HepG2 (cell line): ENCODE measurements at regions not wholly inside any gene's neighbourhood (a gene's known extent, or its start where the extent isn't known, plus 50 kb on each side); places are given as distances from the start of the nearest gene placed in this dataset.

Experiments
- ATAC-seq: fragments of 200-7000 bp; cut with Tn5 transposase; 3 replicates; pipeline ENCODE4 v1.9.1; 2020; ENCODE audit warnings: mild to moderate bottlenecking, moderate library complexity
- BruUV-seq: library from RNA; stranded (reverse); fragments of 400-500 nt; replicated peaks from 2 replicates; lab custom pipeline; 2021; lab: Mats Ljungman, UMichigan
- CTCF ChIA-PET: fragments of 300-600 bp; formaldehyde crosslinking; extraction: SDS; loops from one replicate; lab custom pipeline; 2021; ENCODE audit warnings: low total read pairs, inconsistent platforms, low intra/inter-chr PET ratio; lab: Yijun Ruan, JAX
- POLR2A ChIA-PET: fragments of 350-600 bp; sonication (Branson Sonifier 250); formaldehyde crosslinking; loops from one replicate; lab custom pipeline; 2020; ENCODE audit warnings: antibody characterized with exemption, inconsistent platforms; lab: Yijun Ruan, JAX
- DNase-seq: peaks from one replicate; pipeline ENCODE4 v3.0.0-alpha.2; 2015; ENCODE audit warnings: low spot score
- FAIRE-seq: peaks from 3 replicates; lab custom pipeline; 2011; peaks lifted over from hg19 to GRCh38; lab: Jason Lieb, UNC
- H2AFZ ChIP-seq: one replicate; pipeline ENCODE4 v1.6.1; 2011; ENCODE audit warnings: low read length, inconsistent platforms
- H3K27ac ChIP-seq: fragments of 300-600 bp; 3 replicates; pipeline ENCODE4 v1.8.0; 2011; ENCODE audit warnings: mixed run types, mild to moderate bottlenecking, mixed read lengths, low read length, inconsistent platforms; ENCODE audit not compliant: insufficient read depth; ENCODE audit errors: extremely low read length
- H3K27me3 ChIP-seq, 2 experiments: fragments of 200-600 bp in 1 of 2; 2 replicates in 1 of 2; 3 replicates in 1 of 2; pipeline versions ENCODE4 v1.6.0 to v1.8.0; 2011; ENCODE audit warnings: low read length in 2 of 2, mild to moderate bottlenecking in 2 of 2, moderate library complexity in 2 of 2, inconsistent platforms in 1 of 2; ENCODE audit not compliant: insufficient read depth in 2 of 2, control insufficient read depth in 1 of 2
- H3K36me3 ChIP-seq, 2 experiments: fragments of 200-600 bp in 1 of 2; replicated peaks in 1 of 2; 2 replicates in 1 of 2; 3 replicates in 1 of 2; pipeline versions ENCODE4 v1.5.1 to v1.8.0; 2011; ENCODE audit warnings: low read length in 2 of 2, inconsistent platforms in 1 of 2; ENCODE audit not compliant: insufficient read depth in 2 of 2, control insufficient read depth in 1 of 2
- H3K4me1 ChIP-seq: 2 replicates; pipeline ENCODE4 v1.5.1; 2012; ENCODE audit warnings: low read length, inconsistent platforms; ENCODE audit not compliant: insufficient read depth
- H3K4me2 ChIP-seq: 2 replicates; pipeline ENCODE4 v1.6.0; 2011; ENCODE audit warnings: low read depth, low read length, inconsistent platforms
- H3K4me3 ChIP-seq, 3 experiments: fragments of 200-600 bp in 1 of 3; sonication (generic), shearing (Covaris generic) in 1 of 3; replicated peaks in 1 of 3; 2 replicates each; pipeline ENCODE4 v1.5.1; 2011 to 2016; ENCODE audit warnings: low read length in 3 of 3, inconsistent platforms in 2 of 3, low read depth in 2 of 3, mild to moderate bottlenecking in 2 of 3, control low read depth in 1 of 3, mixed read lengths in 1 of 3; ENCODE audit not compliant: insufficient read depth in 1 of 3
- H3K79me2 ChIP-seq: one replicate; pipeline ENCODE4 v1.6.1; 2011; ENCODE audit warnings: low read length, inconsistent platforms; ENCODE audit not compliant: insufficient read depth
- H3K9ac ChIP-seq: 2 replicates; pipeline ENCODE4 v1.6.0; 2011; ENCODE audit warnings: mild to moderate bottlenecking, low read depth, low read length, inconsistent platforms; ENCODE audit not compliant: insufficient read depth
- H3K9me3 ChIP-seq: 2 replicates; pipeline ENCODE4 v1.5.1; 2012; ENCODE audit warnings: mild to moderate bottlenecking, low read length
- H4K20me1 ChIP-seq: 2 replicates; pipeline ENCODE4 v1.6.0; 2011; ENCODE audit warnings: inconsistent platforms, mild to moderate bottlenecking, low read length, moderate library complexity; ENCODE audit not compliant: insufficient read depth
- ATF4 ChIP-seq, 2 experiments: fragments of 450-650 bp in 1 of 2; sonication (generic) in 1 of 2; formaldehyde crosslinking; IDR thresholded peaks; 2 replicates each; pipeline versions ENCODE4 v1.5.0 to v1.8.0; 2020 to 2022; ENCODE audit warnings: mild to moderate bottlenecking in 1 of 2, missing genetic modification reagents in 1 of 2
- CREB1 ChIP-seq, 2 experiments: fragments of 450-650 bp in 1 of 2; IDR thresholded peaks; 2 replicates each; pipeline ENCODE4 v1.6.1; 2016 to 2017; ENCODE audit warnings: control low read depth in 1 of 2, mild to moderate bottlenecking in 1 of 2, missing compliant biosample characterization in 1 of 2, missing genetic modification characterization in 1 of 2
- FOXK1 ChIP-seq: sonication (generic); formaldehyde crosslinking; IDR thresholded peaks from 2 replicates; pipeline ENCODE4 v1.4.0; 2020; ENCODE audit warnings: low read depth, missing genetic modification reagents, borderline replicate concordance
- HNF4A ChIP-seq: sonication (generic); formaldehyde crosslinking; IDR thresholded peaks from 2 replicates; pipeline ENCODE4 v1.4.0; 2020; ENCODE audit warnings: missing genetic modification reagents
- KAT7 ChIP-seq: IDR thresholded peaks from 2 replicates; pipeline ENCODE4 v1.6.1; 2018; ENCODE audit warnings: borderline replicate concordance, missing compliant biosample characterization
- MED8 ChIP-seq: sonication (generic); formaldehyde crosslinking; IDR thresholded peaks from 2 replicates; pipeline ENCODE4 v1.8.1; 2023; ENCODE audit warnings: mild to moderate bottlenecking, missing genetic modification reagents; ENCODE audit not compliant: insufficient replicate concordance
- SAFB2 ChIP-seq: sonication (generic); formaldehyde crosslinking; IDR thresholded peaks from 2 replicates; pipeline ENCODE4 v1.5.1; 2020; ENCODE audit warnings: missing genetic modification reagents, low read depth, mild to moderate bottlenecking, borderline replicate concordance
- SIX4 ChIP-seq: sonication (generic); formaldehyde crosslinking; IDR thresholded peaks from 2 replicates; pipeline ENCODE4 v1.4.0; 2020; ENCODE audit warnings: missing genetic modification reagents
- SRSF1 ChIP-seq: fragments of 200-400 bp; formaldehyde crosslinking; optimal IDR thresholded peaks from 2 replicates; pipeline ENCODE3; 2017; ENCODE audit warnings: mild to moderate bottlenecking, low read depth, low read length, moderate library complexity
- THAP9 ChIP-seq: sonication (generic); formaldehyde crosslinking; IDR thresholded peaks from 2 replicates; pipeline ENCODE4; 2020; ENCODE audit warnings: missing genetic modification reagents, mild to moderate bottlenecking, borderline replicate concordance
- ZNF230 ChIP-seq: sonication (generic); formaldehyde crosslinking; IDR thresholded peaks from 2 replicates; pipeline ENCODE4 v1.4.0; 2020; ENCODE audit warnings: mild to moderate bottlenecking, missing genetic modification reagents
- ZNF317 ChIP-seq: sonication (generic); formaldehyde crosslinking; IDR thresholded peaks from 2 replicates; pipeline ENCODE4 v1.5.0; 2020; ENCODE audit warnings: mild to moderate bottlenecking, missing genetic modification reagents
- ZNF598 ChIP-seq: sonication (generic); formaldehyde crosslinking; IDR thresholded peaks from 2 replicates; pipeline ENCODE4 v1.5.1; 2020; ENCODE audit warnings: mild to moderate bottlenecking, missing genetic modification reagents, borderline replicate concordance
- ZNF740 ChIP-seq: sonication (generic); formaldehyde crosslinking; IDR thresholded peaks from 2 replicates; pipeline ENCODE4 v1.4.0; 2020; ENCODE audit warnings: missing genetic modification reagents
- ZNF782 ChIP-seq: sonication (generic); formaldehyde crosslinking; IDR thresholded peaks from 2 replicates; pipeline ENCODE4 v1.4.0; 2020; ENCODE audit warnings: missing genetic modification reagents, mild to moderate bottlenecking, borderline replicate concordance
- WGBS: methylation state at CpG from one replicate; pipeline ENCODE4 v1.1.6; 2017; ENCODE audit warnings: low lambda C conversion rate; 5-methylcytosine and 5-hydroxymethylcytosine counted together
- in situ Hi-C: cut with HindIII; loops from 2 replicates; pipeline ENCODE4 v1.10.0; 2017; ENCODE audit warnings: low pct_unique_long_range_greater_than_20kb; ENCODE audit not compliant: extremely low pct_ligation_motif_present
- intact Hi-C: fragments of 100-400 bp; cut with micrococcal nuclease; formaldehyde crosslinking; loops from one replicate; pipeline ENCODE4 v1.10.0; 2022; ENCODE audit not compliant: unreplicated experiment
- TF ChIP-seq, protein P1 (sequence below): sonication (generic); formaldehyde crosslinking; IDR thresholded peaks from 2 replicates; pipeline ENCODE4 v1.4.0; 2020; ENCODE audit warnings: mild to moderate bottlenecking, missing genetic modification reagents
- TF ChIP-seq, protein P2 (sequence below): sonication (generic); formaldehyde crosslinking; conservative IDR thresholded peaks from 2 replicates; pipeline ENCODE4 v1.4.0; 2020; ENCODE audit warnings: missing genetic modification reagents

DNA sequence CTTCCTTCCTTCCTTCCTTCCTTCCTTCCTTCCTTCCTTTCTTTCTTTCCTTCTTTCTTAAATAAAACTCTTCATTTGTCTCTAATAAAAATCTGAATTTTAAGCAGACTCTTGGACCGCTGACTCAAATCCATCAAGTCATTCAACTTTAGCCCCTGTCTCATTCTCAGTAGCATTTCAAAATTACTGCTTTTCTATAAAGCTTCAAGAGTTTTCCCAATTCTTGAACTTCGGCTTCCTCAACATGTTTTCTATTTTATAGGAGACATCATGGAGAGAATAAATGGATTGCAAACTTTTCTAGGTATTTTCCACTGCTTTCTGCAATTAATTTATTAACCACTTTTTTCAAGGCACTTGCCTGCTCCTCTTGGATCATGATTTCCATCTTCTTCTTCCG lies 497.1 kb upstream of the GJE1 start:
- TF ChIP-seq, protein P1, sequence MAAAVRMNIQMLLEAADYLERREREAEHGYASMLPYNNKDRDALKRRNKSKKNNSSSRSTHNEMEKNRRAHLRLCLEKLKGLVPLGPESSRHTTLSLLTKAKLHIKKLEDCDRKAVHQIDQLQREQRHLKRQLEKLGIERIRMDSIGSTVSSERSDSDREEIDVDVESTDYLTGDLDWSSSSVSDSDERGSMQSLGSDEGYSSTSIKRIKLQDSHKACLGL (CRISPR knock-in tag) = no peak
- no peak for TF ChIP-seq HNF4A
- TF ChIP-seq ATF4 (CRISPR knock-in tag; IDR thresholded peaks at IDR 0.05) = no peak
- TF ChIP-seq, protein P2, sequence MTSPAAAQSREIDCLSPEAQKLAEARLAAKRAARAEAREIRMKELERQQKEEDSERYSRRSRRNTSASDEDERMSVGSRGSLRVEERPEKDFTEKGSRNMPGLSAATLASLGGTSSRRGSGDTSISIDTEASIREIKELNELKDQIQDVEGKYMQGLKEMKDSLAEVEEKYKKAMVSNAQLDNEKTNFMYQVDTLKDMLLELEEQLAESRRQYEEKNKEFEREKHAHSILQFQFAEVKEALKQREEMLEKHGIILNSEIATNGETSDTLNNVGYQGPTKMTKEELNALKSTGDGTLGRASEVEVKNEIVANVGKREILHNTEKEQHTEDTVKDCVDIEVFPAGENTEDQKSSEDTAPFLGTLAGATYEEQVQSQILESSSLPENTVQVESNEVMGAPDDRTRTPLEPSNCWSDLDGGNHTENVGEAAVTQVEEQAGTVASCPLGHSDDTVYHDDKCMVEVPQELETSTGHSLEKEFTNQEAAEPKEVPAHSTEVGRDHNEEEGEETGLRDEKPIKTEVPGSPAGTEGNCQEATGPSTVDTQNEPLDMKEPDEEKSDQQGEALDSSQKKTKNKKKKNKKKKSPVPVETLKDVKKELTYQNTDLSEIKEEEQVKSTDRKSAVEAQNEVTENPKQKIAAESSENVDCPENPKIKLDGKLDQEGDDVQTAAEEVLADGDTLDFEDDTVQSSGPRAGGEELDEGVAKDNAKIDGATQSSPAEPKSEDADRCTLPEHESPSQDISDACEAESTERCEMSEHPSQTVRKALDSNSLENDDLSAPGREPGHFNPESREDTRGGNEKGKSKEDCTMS (CRISPR knock-in tag) = no peak
- TF ChIP-seq FOXK1 = no peak
- no peak for TF ChIP-seq SRSF1
- no peak for TF ChIP-seq ZNF598 (CRISPR knock-in tag)
- no peak for TF ChIP-seq ZNF782 (CRISPR knock-in tag)
- no peak for TF ChIP-seq MED8 (CRISPR knock-in tag)
- TF ChIP-seq KAT7 (CRISPR knock-in tag) = no peak
- no peak for TF ChIP-seq SIX4 (CRISPR knock-in tag)
- TF ChIP-seq SAFB2 (CRISPR knock-in tag) = no peak
- no peak for TF ChIP-seq ZNF230 (CRISPR knock-in tag)
- TF ChIP-seq ZNF740 (CRISPR knock-in tag) = no peak
- no peak for TF ChIP-seq CREB1 (IDR thresholded peaks at IDR 0.05)
- no peak for TF ChIP-seq CREB1 (CRISPR knock-in tag; IDR thresholded peaks at IDR 0.05)
- no peak for TF ChIP-seq ZNF317 (CRISPR knock-in tag)
- no peak for TF ChIP-seq THAP9
- FAIRE-seq (no peak), ATAC-seq (no peak), DNase-seq (no peak)
- ChIA-PET POLR2A (no interaction called here), CTCF (no interaction called here)
- no TSS peak for BruUV-seq
- Histone ChIP-seq H3K4me3 (no peak overlapping the region), H3K27me3 (no peaks in the 10 kb centered on the region), H2AFZ (no peak overlapping the region), H4K20me1 (no peaks in the 10 kb centered on the region), H3K36me3 (no peaks in the 10 kb centered on the region), H3K9me3 (no peaks in the 10 kb centered on the region), H3K79me2 (no peaks in the 10 kb centered on the region), H3K4me1 (no peaks in the 10 kb centered on the region), H3K27ac (no peak overlapping the region), H3K4me2 (no peak overlapping the region), H3K9ac (no peak overlapping the region)
- WGBS = 6% methylated on average over 3 of the region's 3 CpGs
- in situ Hi-C loops (no loop called here), intact Hi-C loops (no loop called here)
